ENCODE measurements at regions not wholly inside any gene's neighbourhood (a gene's known extent, or its start where the extent isn't known, plus 50 kb on each side); places are given as distances from the start of the nearest gene placed in this dataset.

DNA sequence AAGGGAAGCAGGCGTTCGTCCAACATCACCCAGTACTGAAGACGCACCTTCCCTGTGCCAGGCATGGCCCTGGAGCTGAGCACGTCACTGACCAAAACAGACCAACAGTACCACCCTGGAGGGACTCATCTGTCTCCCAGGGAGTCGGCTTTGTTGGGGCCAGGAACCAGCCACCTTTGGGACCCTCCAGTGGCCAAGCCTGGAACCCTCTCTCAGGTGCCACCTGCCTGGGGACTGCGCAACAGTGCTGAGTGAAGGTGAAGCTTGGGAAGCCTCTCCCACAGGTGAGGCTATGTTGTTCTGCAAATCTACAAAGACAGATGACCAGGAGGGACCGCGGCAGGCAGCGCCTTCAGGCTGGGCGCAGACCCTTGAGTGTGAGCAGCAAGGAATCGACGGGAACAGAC lies 91.4 kb upstream of the OTOS start:
- Histone ChIP-seq H2BK5ac (ENCODE audit: low read depth, low read length) (no peak overlapping the region), H2AK5ac (ENCODE audit: low read depth, low read length) (no peak overlapping the region), H3K27me3 (replicated peaks in 1 of 4; ENCODE audit: control insufficient read depth in 3 of 4, extremely low read depth in 1 of 4, insufficient read depth in 3 of 4, low read length in 3 of 4) (peaks cover 0 to 2% (median 0%) of the 10 kb centered on the region in 4 experiments; a peak in 1 of 7 replicates), H3K4me3 (ENCODE audit: extremely low read depth in 1 of 4, insufficient read depth in 2 of 4, low read depth in 3 of 4, low read length in 4 of 4) (no peak overlapping the region), H3K79me1 (ENCODE audit: low read depth, low read length) (no peaks in the 10 kb centered on the region), H2BK12ac (ENCODE audit: low read depth, low read length) (no peak overlapping the region), H3K79me2 (ENCODE audit: control insufficient read depth in 1 of 2, insufficient read depth in 2 of 2, low read length in 2 of 2) (no peaks in the 10 kb centered on the region), H4K5ac (ENCODE audit: insufficient read length, low read depth, low read length) (no peak overlapping the region), H2BK20ac (ENCODE audit: low read length) (no peak overlapping the region), H2AFZ (ENCODE audit: low read length) (no peak overlapping the region), H3K56ac (replicated peaks; ENCODE audit: insufficient read length, low read depth, low read length) (no peak overlapping the region), H3K36me3 (ENCODE audit: control insufficient read depth in 2 of 4, insufficient read depth in 4 of 4, low read length in 3 of 4) (no peaks in the 10 kb centered on the region), H3K4ac (replicated peaks; ENCODE audit: insufficient read length, low read depth, low read length) (no peak overlapping the region), H3K14ac (ENCODE audit: insufficient read length) (no peak overlapping the region), H3K23ac (ENCODE audit: insufficient read length) (no peak overlapping the region), H3K4me2 (ENCODE audit: insufficient read depth in 1 of 2, low read depth in 2 of 2, low read length in 2 of 2) (no peak overlapping the region), H3K9ac (replicated peaks in 1 of 4; ENCODE audit: extremely low read depth in 1 of 4, low read depth in 3 of 4, low read length in 3 of 4) (0 out of 7 replicates have a peak overlapping the region, but pooled peaks of 1 of the 4 experiments have one; percentile 5), H3K4me1 (replicated peaks in 1 of 4; ENCODE audit: control insufficient read depth in 3 of 4, insufficient read depth in 4 of 4, low read length in 3 of 4) (peaks cover 0 to 6% (median 2%) of the 10 kb centered on the region in 4 experiments; a peak in 5 of 7 replicates), H2BK120ac (replicated peaks; ENCODE audit: low read depth, low read length) (no peak overlapping the region), H3K23me2 (ENCODE audit: low read depth, low read length) (no peaks in the 10 kb centered on the region), H4K91ac (replicated peaks; ENCODE audit: insufficient read length, low read length) (no peak overlapping the region), H3K9me3 (ENCODE audit: insufficient read depth in 2 of 2, low read depth in 1 of 2, low read length in 1 of 2) (peaks cover 10 to 21% of the 10 kb centered on the region in 2 experiments), H4K8ac (ENCODE audit: extremely low read depth, insufficient read depth, low read length) (no peak overlapping the region), H4K20me1 (replicated peaks in 1 of 2; ENCODE audit: control insufficient read depth in 1 of 2, insufficient read depth in 2 of 2, low read length in 2 of 2) (no peaks in the 10 kb centered on the region), H3K18ac (ENCODE audit: extremely low read depth, low read length) (no peak overlapping the region), H2BK15ac (ENCODE audit: low read length) (no peak overlapping the region), H3K27ac (ENCODE audit: low read depth, low read length) (no peak overlapping the region)
- FAIRE-seq (no peak), DNase-seq (ENCODE audit: low read depth in 1 of 2, low spot score in 2 of 2) (peak in 1 of 2 experiments; percentile 39)
- ChIA-PET POLR2A (ENCODE audit: partially characterized antibody) (no interaction called here), CTCF (ENCODE audit: partially characterized antibody) (no interaction called here)
- WGBS, 2 experiments (ENCODE audit: extremely low coverage in 1 of 2, insufficient coverage in 1 of 2, insufficient read length in 1 of 2, insufficient replicate concordance in 2 of 2, low coverage in 1 of 2, low lambda C conversion rate in 2 of 2, missing lambda C conversion rate in 1 of 2): 97% methylated on average over 12 of the region's 12 CpGs; no CpG with 5 or more reads in 1 of the 2 experiments
- TF ChIP-seq NRF1 (IDR thresholded peaks at IDR 0.05; ENCODE audit: low read depth, low read length) (no peak), RNF2 (IDR thresholded peaks at IDR 0.05; ENCODE audit: borderline replicate concordance, low read depth, low read length, missing control alignments, poor library complexity, severe bottlenecking) (no peak), TAF7 (optimal IDR thresholded peaks at IDR 0.05; ENCODE audit: borderline replicate concordance, low read depth, low read length) (no peak), JUN (IDR thresholded peaks at IDR 0.05; ENCODE audit: low read depth, low read length) (no peak), SP1 (IDR thresholded peaks at IDR 0.05; ENCODE audit: low read depth, low read length) (no peak), HDAC2 (IDR thresholded peaks at IDR 0.05; ENCODE audit: borderline replicate concordance in 1 of 2, low read depth in 2 of 2, low read length in 2 of 2) (no peak), SIN3A (conservative IDR thresholded peaks at IDR 0.05 in 1 of 2, IDR thresholded peaks at IDR 0.05 in 1 of 2; ENCODE audit: low read depth in 1 of 2, low read length in 2 of 2) (no peak), USF2 (IDR thresholded peaks at IDR 0.05; ENCODE audit: low read length) (no peak), BCL11A (IDR thresholded peaks at IDR 0.05; ENCODE audit: low read depth in 2 of 2, low read length in 2 of 2) (no peak), TCF12 (IDR thresholded peaks at IDR 0.05; ENCODE audit: low read depth, low read length) (no peak)
- TF ChIP-seq, protein P1, sequence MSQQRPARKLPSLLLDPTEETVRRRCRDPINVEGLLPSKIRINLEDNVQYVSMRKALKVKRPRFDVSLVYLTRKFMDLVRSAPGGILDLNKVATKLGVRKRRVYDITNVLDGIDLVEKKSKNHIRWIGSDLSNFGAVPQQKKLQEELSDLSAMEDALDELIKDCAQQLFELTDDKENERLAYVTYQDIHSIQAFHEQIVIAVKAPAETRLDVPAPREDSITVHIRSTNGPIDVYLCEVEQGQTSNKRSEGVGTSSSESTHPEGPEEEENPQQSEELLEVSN (IDR thresholded peaks at IDR 0.05): no peak

All from H1 (cell line).